Thyroid gland (tissue), 4 donors: ENCODE measurements at regions not wholly inside any gene's neighbourhood (a gene's known extent, or its start where the extent isn't known, plus 50 kb on each side); places are given as distances from the start of the nearest gene placed in this dataset.

Experiments
- DNase-seq, 2 donors: peaks; one replicate each; pipeline ENCODE4 v3.0.0-alpha.2; 2019
- H3K27ac ChIP-seq, 3 donors: fragments of 200-600 bp; sonication (generic); 1 replicate in 2 of 3; 2 replicates in 1 of 3; pipeline ENCODE4 v1.5.1; 2016 to 2019; ENCODE audit warnings: mild to moderate bottlenecking in 1 of 3, moderate library complexity in 1 of 3
- H3K27me3 ChIP-seq: fragments of 200-600 bp; sonication (generic); one replicate; pipeline ENCODE4 v1.5.1; 2019
- H3K36me3 ChIP-seq, 2 donors: fragments of 200-600 bp; sonication (generic); one replicate each; pipeline ENCODE4 v1.5.1; 2016 to 2019
- H3K4me1 ChIP-seq, 2 donors: fragments of 200-600 bp; sonication (generic); one replicate each; pipeline ENCODE4 v1.5.1; 2017 to 2019
- H3K4me3 ChIP-seq, 3 donors: fragments of 200-600 bp; sonication (generic); replicated peaks in 1 of 3; 1 replicate in 2 of 3; 2 replicates in 1 of 3; pipeline ENCODE4 v1.5.1; 2016; ENCODE audit warnings: mild to moderate bottlenecking in 1 of 3
- H3K9me3 ChIP-seq: fragments of 200-600 bp; sonication (generic); one replicate; pipeline ENCODE4 v1.5.1; 2017
- CTCF ChIP-seq, 6 experiments: fragments of 200-600 bp in 3 of 6; fragments of 450-650 bp in 3 of 6; sonication (generic) in 3 of 6; IDR thresholded peaks; one replicate each; pipeline ENCODE4 v1.5.1; 2016 to 2019; ENCODE audit warnings: antibody characterized with exemption in 6 of 6, mild to moderate bottlenecking in 2 of 6, inconsistent platforms in 1 of 6, moderate library complexity in 1 of 6
- POLR2A ChIP-seq, 2 donors: fragments of 450-650 bp; IDR thresholded peaks; one replicate each; pipeline ENCODE4 v1.6.1; 2017; ENCODE audit warnings: antibody characterized with exemption in 2 of 2, mild to moderate bottlenecking in 2 of 2, moderate library complexity in 1 of 2
- WGBS, 2 donors: methylation state at CpG; one replicate each; pipeline ENCODE4 v1.1.5; 2017; 5-methylcytosine and 5-hydroxymethylcytosine counted together
- intact Hi-C: fragments of 100-400 bp; cut with DNase I; formaldehyde crosslinking; loops from one replicate; pipeline ENCODE4 v1.15.1; 2023

- no peak overlapping the region for H3K4me3 ChIP-seq
- no peak overlapping the region for H3K27ac ChIP-seq
- H3K36me3 ChIP-seq: no peaks in the 10 kb centered on the region
- H3K27me3 ChIP-seq: no peaks in the 10 kb centered on the region
- 78 to 85% methylated on average over 1 of the region's 1 CpG for WGBS, 2 donors
- no peaks in the 10 kb centered on the region for H3K9me3 ChIP-seq
- DNase-seq: no peak
- intact Hi-C loops: no loop called here
- TF ChIP-seq POLR2A (IDR thresholded peaks at IDR 0.05) (no peak), CTCF (IDR thresholded peaks at IDR 0.05) (no peak)
- peaks cover 0 to 19% of the 10 kb centered on the region in 2 donors for H3K4me1 ChIP-seq
Observed at GRCh38 chr6:166864333-166864732, 92.0 kb downstream of the RNASET2 start.

GRCh38 chr6:166862978-166863530, 93.3 kb downstream of the RNASET2 start:
- Histone ChIP-seq H3K4me1 (peaks cover 0 to 19% of the 10 kb centered on the region in 2 donors), H3K27me3 (no peaks in the 10 kb centered on the region), H3K4me3 (peak overlapping the region in 2 of 3 donors; percentile 9 to 32), H3K27ac (peak overlapping the region in 1 of 3 donors; percentile 17), H3K36me3 (no peaks in the 10 kb centered on the region), H3K9me3 (no peaks in the 10 kb centered on the region)
- TF ChIP-seq CTCF (IDR thresholded peaks at IDR 0.05): no peak
- TF ChIP-seq POLR2A (IDR thresholded peaks at IDR 0.05): no peak
- intact Hi-C loops: no loop called here
- 36 to 37% methylated on average over 17 to 20 of the region's 21 CpGs for WGBS, 2 donors
- DNase-seq: no peak

- intact Hi-C loops: no loop called here
- TF ChIP-seq POLR2A (IDR thresholded peaks at IDR 0.05): no peak
- TF ChIP-seq CTCF (IDR thresholded peaks at IDR 0.05): peak in 1 of 6 experiments; percentile 32
Observed at GRCh38 chr6:166862287-166862977, 93.9 kb downstream of the RNASET2 start.

GRCh38 chr6:166861961-166862286, 94.4 kb downstream of the RNASET2 start:
- Histone ChIP-seq H3K4me1 (peaks cover 0 to 14% of the 10 kb centered on the region in 2 donors), H3K9me3 (no peaks in the 10 kb centered on the region), H3K27ac (no peak overlapping the region), H3K36me3 (no peaks in the 10 kb centered on the region), H3K27me3 (no peaks in the 10 kb centered on the region), H3K4me3 (peak overlapping the region; percentile 9 to 32 (median 10))
- intact Hi-C loops: no loop called here
- no peak for TF ChIP-seq CTCF (IDR thresholded peaks at IDR 0.05)
- TF ChIP-seq POLR2A (IDR thresholded peaks at IDR 0.05): no peak
- DNase-seq: no peak
- 4 to 6% methylated on average over 11 of the region's 11 CpGs for whole genome bisulfite sequencing, 2 donors

More at GRCh38 chr6:166862287-166862977, 93.9 kb downstream of the RNASET2 start:
- peak overlapping the region; percentile 9 to 32 (median 10) for H3K4me3 ChIP-seq
- DNase-seq: peak; percentile 22 to 48
- H3K4me1 ChIP-seq: peaks cover 0 to 19% of the 10 kb centered on the region in 2 donors
- H3K9me3 ChIP-seq: no peaks in the 10 kb centered on the region
- H3K36me3 ChIP-seq: no peaks in the 10 kb centered on the region
- peak overlapping the region in 1 of 3 donors; percentile 17 for H3K27ac ChIP-seq
- H3K27me3 ChIP-seq: no peaks in the 10 kb centered on the region
- WGBS, 2 donors: 0 to 2% methylated on average over 23 to 35 of the region's 56 CpGs

- no peak overlapping the region for H3K27ac ChIP-seq
- no peak overlapping the region for H3K4me3 ChIP-seq
- H3K36me3 ChIP-seq: no peaks in the 10 kb centered on the region
- WGBS, 2 donors: 79 to 87% methylated on average over 5 of the region's 5 CpGs
- H3K4me1 ChIP-seq: peaks cover 0 to 14% of the 10 kb centered on the region in 2 donors
- no peaks in the 10 kb centered on the region for H3K27me3 ChIP-seq
- DNase-seq: no peak
- H3K9me3 ChIP-seq: no peaks in the 10 kb centered on the region
- intact Hi-C loops: no loop called here
- no peak for TF ChIP-seq POLR2A (IDR thresholded peaks at IDR 0.05)
- TF ChIP-seq CTCF (IDR thresholded peaks at IDR 0.05): no peak
Observed at GRCh38 chr6:166861304-166861703, 95.0 kb downstream of the RNASET2 start.
